Femur (tissue), 1 donor: ENCODE measurements at regions not wholly inside any gene's neighbourhood (a gene's known extent, or its start where the extent isn't known, plus 50 kb on each side); places are given as distances from the start of the nearest gene placed in this dataset.
"Not testable (repeated sequence)": the region's sequence is repeated elsewhere in the genome, so short reads cannot be mapped to it uniquely, and the experiment has no call there.

Experiments
- DNase-seq: peaks from one replicate; pipeline ENCODE4 v3.0.0-alpha.2; 2017

DNA sequence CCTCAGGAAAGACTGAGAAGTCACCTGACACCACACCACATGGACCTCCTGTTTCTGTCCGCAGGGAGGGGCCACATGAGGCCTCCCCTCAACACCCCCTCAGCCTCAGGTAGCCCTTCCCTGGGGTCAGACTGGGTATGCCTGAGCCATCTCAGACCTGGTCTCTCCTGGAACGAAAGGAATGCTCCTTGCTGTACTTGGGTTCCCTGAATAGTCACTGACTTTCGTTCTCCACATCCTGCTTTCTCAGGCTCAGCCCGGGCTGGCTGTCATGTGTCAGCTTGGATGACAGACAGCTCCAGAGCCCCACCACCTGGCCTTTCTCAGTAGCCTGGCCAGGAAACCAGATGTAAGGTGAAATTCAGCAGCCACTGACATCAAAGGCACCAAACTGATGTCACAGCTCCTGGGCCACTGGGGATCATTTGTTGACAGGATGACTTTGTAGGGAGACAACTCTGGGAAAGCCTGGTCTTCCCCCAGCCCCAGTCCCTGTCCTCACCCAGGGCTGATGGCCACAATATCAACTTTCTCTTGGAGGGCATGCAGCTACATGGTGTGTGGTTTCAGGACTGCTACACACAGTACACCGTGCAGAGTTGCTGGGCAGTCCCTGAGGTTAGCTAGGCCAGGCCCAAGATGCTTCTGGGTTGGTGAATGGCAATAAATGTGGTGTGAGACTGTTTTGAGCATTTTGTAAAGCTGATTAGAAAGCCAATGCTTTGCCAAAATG, 141.4 kb upstream of the MRPS22 start:
- DNase-seq, result no peak

DNA sequence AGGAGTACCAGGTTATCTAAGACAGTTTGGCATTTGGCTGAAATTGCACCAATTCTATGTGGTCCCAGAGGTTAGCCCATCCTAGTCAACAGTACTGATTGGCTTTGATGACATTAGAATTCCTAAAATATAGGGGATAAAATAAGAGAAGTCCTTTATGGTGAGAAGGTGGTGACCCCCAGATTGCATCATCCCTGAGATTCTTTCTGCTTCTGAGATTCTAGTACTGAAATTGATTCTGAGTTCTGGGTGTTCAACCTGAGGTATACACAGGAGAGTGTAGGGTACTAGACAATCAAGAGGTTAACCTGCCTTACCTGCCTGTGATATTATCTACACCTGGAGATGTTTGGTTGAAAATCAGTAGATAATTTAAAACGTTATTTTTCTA, 140.9 kb upstream of the MRPS22 start:
- no peak for DNase-seq

DNA sequence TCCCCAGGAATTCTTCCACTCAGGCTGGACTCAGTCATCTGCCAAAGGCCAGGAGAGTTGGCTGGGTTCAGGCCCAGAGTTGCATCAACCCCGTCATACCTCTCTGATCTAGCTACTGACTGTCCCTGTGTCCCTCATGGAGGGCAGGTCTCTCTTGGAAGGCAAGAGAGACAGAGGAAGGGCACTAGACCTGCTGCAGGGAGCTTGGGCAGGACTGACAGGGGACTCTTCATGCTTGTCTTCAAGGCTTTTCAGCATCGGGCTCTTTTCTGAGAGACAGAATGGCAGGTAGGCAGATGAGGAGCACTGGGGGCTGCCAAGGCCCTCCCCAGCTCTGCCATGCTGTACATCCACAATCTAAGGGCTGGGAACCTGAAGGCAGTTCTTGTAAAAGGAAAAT, 140.1 kb upstream of the MRPS22 start:
- DNase-seq, result no peak

DNA sequence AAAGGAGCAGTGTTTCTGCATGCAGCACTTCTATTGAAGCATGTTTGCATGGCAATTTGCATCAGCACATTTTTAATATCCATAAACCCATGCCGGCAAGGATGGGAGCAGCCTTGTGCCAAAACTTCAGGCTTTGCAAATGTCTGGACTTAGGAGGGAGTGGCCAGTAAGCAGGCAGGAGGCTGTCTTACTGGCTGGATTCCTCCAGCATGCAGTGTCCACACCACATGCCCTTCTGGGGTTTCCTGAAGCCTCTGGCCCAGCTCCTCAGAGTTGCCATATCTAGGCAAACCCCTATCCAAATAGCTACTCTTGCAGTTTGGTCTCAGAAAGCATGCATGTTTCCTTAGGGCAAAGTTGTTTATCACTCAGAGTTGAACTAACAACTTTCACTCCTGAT, 139.1 kb upstream of the MRPS22 start:
- no peak for DNase-seq

DNA sequence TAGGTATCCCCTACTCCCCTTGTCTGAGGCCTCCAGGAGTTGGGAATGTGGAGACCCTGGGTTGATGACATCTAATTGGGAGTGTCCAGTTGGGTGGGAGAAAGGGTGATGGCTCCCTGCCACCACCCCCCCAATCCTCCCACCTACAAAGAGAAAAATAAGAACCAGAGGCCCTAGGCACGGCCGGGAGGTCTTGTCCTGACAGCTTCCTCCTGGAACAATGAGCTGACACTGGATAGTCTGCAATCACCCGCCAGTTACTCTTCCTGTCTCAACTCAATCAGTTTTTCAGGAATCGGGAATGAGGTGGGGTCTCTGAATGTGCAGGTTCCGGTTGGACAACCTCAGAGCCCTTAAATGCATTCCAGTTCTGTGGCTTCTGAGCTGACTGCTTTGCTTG, 129.9 kb upstream of the MRPS22 start:
- no peak for DNase-seq

DNA sequence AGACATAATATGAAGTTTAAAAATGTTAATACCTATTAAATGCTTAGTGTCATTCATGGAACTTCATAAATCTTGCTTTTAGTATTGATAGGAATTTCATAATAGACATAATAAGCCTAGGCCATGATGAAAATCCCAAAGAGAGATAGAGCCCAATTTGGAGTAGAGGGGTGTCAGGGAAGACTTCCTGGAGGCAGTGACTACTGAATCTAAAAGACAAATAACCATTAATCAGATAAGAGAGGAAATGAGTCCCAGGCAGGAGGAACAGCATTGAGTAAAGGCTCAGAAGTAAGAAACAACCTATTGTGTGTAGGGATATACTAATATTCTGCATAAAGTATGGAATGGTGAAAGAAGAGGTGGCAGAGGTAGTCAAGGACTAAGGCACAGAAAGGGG, 126.9 kb upstream of the MRPS22 start:
- DNase-seq, result no peak

DNA sequence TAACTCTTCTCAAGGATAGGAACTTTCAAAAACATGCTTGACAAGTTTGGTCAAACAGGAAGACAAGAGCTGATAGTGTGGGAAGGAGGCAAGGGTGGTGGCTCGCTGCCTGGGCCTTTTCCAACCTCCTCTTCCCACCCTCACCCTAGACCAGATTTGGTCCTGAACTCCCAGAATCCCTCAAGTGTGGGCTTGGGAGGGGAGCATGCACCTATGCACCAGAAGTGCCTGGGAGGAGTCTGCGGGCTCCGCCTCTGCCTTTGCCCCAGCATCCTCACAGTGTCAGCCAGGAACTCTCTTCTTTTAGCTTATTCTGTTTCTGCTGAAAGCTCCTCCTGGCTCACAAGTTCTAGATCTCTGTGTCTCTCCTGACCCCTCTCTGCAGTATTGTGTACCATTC, 126.2 kb upstream of the MRPS22 start:
- DNase-seq, result no peak

DNA sequence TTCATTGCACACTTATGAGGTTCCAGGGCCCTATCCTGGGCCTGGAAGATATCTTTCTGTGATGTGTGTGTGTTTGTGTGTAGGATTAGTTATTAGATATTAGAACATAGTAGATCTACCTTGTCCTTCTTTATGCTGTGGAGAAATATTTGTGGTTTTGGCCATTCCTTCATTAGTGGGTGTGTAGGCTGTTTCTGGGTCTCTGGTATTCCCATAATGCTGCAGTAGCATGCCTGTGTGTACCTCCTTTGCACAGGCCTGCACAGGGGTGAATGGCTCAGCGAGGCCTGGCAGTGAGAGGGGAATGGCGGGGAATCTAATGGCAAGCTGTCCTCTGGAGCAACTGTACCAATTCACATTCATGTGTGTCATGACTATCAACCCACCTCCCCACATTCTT, 125.8 kb upstream of the MRPS22 start:
- DNase-seq, result no peak

DNA sequence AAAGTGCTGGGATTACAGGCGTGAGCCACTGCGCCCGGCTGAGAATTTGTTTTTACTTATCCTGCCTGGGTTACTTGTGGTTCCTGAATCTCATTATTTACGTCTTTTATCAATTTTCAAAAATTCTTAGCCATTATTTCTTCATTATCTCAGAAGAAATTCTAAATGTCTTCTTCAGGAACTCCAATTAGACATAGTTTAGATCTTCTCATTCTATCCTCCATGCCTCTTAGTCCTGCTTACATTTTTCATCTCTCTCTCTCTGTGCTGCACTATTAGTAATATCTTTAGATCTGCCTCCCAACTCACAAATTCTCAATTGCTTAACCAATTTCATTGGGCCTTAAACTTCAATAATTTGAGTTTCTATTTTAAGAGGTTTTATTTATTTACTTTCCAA, 124.4 kb upstream of the MRPS22 start:
- DNase-seq, result no peak

DNA sequence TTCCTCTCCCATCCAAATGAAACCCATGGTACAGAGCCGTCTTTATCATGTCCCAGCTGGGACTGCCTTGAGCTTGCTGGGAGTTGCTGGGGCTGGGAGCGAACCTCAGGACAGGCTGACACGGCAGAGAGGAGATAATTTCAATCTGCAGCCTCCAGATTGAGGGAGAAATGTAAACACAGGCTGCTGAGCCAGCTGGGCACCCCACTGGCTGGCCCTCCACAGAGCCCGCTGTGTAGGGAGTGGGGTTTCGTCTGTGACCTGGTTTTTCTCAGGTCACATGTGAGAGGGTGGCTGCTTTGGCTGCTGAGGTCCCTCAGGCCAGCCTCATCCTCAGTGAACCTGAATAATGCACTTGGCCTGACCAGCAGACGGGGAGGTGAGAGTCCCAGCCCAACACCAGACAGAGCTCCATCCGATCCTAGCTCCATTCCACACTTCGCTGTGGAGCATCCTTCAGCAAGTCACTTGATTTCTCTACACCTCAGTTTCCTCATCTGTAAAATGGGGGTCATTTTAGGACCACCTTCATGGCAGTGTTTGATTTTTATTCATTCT, 121.6 kb upstream of the MRPS22 start:
- no peak for DNase-seq

DNA sequence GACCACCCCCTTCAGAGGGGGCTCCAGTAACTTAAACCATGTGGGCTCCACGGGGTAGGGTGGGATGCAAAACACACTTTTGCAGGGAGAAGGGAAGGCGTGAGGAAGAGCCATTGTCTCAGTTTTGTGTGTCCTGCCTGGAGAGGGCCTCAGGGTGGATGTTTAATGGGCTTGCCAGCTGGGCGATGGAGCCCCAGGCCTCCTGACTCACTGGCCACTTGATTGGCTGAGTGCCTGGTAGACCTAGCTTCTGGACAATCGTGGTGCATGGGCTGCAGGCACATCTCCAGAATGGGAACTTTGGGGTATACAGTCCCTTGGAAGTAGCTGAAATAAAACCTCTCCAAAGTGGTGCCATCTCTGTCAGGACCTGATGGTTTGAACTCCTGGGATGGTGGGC, 118.3 kb upstream of the MRPS22 start:
- DNase-seq, result no peak

DNA sequence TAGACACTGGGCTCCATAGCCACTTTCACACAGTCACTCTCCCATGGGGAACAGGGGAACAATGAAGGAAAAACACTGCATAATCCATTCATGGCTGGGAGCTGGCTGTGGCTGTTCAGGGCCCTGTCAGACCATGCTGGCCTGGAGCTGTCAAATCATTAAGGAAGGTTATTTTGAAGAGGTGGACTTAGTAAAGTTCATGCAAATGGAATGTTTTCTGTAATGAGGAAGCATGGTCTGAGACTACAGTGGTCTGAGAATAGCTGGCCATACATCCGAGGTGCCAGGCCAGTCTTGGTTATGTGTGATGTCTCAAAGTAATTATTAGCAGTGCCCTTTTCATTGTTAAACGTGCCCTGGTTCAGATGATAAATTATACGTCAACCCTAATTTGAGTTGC, 117.1 kb upstream of the MRPS22 start:
- DNase-seq, result no peak

DNA sequence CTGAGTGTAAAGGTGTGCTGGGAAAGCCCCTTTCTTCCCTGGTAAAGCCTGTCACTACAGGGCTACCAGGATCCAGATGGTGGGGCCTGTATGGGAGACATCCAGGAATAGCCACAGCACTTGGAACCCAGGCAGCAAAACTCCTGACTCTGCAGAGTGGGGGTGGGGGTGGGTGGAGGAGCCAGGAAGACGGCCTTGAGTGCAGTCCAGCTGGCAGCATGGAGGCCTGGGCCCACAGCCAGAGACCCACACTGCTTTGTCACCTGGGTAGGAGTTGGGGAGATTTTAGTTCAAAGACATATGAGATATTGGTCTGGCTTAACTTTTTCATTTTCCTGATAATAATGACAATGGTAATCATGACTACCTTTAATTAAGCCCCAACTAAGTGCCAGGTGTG, 116.7 kb upstream of the MRPS22 start:
- DNase-seq, result no peak

DNA sequence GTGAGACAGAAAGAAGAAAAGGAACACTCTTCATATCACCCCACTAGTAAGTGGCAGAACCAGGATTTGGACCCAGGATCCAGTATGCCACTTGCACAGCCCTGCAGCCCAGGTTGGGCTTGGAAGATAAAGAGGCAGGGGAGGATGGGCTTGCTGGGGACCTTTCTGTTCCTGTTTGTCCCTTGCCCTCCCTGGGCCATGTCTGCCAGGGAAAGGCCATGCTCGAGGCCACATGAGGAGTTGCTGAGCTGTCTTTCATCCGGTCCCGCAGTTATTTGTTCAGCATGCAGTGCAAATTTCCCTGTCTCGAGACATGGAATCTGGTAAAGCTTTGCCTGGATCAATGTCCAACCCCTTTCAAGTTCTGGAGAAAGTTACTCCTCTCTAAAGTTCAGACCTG, 116.0 kb upstream of the MRPS22 start:
- no peak for DNase-seq

DNA sequence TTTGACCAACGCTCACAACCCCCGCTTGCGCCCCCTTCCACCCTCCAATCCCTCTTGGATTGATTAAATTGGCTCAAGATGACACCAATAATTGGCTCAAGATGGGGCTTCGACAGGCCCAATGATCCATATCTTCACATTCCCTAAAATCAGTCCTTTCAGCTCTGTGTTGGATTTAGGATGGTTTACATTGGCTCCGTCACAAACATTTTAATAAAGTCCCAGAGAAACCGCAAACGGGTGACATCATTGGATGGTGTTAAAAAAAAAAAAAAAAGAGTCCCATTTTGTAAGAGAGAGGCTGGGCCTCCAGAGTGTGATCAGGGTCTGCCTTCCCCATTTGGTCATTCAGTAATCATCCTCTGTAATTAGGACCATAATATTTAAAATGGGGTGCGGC, 113.4 kb upstream of the MRPS22 start:
- no peak for DNase-seq

DNA sequence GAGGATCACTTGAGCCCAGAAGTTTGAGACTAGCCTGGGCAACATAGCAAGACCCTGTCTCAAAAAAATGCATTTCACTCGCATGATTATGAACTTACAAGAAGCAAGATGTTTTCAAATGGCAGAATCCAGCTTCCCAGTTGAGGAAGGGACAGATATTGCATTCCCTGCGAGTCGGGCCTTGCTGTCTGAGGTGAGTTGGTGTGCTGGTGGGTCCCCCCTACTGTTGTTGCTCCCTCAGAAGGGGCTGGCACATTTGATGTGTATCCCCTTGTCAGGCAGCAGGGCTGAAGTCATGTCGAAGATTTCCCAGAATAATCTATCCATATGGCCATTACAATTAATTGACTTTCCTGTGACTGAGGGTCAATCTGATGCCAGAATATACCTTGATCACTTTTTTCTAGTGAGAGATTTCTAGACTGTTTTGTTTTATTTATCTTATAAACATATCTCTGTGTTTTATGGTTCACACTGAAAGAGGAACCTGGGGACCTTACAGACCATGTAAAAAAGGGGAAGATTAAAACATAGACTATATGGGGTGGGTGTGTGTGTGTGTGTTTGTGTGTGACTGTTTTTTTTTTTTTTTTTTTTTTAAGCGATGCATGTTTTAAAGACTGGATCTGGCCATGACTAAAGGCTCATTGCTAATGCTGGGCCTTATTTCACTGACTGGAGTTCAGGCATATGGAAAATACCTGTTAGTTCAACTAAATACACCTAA, 112.1 kb upstream of the MRPS22 start:
- no peak for DNase-seq

DNA sequence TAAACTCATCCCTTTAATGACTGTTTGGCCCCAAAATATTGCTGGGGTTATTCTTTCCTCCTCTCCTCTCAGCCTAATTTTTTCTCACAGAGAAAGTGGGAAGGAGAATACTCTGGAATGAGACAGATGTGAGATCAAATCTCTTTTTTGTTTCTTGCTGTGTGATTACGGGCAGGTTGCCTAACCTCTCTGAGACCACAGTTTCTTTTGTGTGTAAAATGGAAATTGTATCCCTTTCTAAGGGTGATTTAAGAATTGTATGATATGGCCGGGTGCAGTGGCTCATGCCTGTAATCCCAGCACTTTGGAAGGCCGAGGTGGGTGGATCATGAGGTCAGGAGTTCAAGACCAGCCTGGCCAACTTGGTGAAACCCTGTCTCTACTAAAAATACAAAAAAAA, 111.5 kb upstream of the MRPS22 start:
- DNase-seq, result not testable (repeated sequence)

DNA sequence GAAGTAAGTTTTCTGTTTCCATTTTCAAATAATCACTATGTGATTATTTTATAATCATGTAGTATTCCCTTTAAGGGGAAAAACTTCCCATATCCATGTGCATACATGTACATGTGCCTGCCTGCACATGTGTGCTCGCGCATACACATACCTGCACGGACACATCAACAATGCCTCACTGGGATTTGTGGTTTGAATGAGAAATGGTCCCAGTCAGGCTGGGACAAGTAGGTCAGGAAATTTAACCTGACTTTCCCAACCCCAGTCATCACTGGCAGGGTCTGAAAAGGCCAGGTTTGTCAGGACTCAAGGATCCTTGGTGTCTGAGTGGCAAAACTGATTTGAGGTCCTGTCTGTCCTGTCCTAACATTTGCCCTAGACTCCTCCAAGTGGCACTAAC, 109.3 kb upstream of the MRPS22 start:
- DNase-seq, result no peak

DNA sequence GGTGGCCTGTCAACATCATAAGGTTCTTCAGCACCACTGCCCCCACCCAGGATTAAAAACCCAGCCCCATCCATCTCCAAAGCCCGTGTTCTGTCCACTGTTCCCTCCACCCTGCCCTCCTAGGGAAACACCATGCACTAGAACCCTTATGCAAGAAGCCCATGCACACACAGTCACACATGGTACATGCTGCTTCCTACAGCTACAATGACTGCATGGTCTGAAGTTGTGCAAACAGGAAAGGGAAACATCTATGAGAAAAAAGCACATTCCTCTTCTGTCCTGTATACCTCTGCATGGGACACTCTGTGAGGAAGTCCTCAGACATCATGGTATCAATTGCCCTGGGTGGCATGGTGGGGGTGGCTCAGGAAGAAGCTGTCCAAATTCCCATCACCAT, 108.6 kb upstream of the MRPS22 start:
- DNase-seq, result no peak

DNA sequence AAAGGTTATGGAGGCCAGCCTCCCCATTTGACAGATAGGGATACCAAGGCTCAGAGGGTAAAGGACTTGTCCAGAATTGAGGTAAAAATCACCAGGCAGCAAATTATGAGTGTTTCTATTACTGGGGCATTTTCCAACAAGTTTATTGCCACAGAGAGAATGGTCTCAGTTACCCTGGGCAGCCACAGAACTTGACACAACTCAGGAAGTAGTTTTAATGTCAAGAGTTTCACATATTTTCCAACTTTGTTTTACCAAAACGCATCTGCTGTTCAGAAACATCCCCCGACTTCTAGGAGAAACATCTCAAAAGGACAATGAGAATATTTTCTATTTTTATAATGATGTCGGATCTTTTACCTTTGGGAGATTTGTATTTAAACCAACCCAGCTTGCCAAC, 107.5 kb upstream of the MRPS22 start:
- no peak for DNase-seq

DNA sequence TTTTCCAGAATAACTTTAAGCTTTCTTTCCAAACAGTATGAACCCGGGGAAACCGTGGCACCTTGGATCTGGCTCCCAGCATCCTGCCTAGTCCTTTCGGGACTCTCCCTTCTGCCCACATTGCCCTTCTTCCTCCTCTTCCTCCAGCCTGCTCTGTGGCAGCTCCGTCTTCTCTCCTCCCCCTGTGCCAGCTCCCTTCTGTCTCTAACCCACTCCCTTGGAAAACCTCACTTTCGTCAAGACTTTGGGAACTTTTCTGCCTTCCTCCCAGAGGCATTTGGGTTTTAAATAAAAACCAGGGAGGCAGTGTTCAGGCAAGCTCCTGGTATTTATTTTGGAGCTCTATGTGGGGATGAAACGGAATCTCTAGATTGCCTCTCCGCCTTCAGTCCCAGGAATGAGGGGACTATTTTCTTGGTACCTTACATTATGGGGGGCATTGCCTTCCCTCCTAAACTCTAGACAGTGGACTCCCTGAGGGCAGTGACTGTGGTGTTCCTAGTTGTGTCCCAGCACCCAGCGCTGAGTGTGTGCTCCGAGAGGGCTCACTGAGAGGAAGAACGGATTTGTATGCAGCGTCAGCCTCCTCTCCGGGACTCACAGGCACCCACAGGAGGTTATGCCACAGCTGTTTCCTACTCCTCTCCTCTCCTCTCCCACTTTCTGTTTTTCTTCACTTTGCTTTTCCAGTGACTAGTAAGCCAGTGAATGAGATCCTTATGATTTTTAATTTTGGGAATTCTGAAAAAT, 105.4 kb upstream of the MRPS22 start:
- DNase-seq, result no peak

DNA sequence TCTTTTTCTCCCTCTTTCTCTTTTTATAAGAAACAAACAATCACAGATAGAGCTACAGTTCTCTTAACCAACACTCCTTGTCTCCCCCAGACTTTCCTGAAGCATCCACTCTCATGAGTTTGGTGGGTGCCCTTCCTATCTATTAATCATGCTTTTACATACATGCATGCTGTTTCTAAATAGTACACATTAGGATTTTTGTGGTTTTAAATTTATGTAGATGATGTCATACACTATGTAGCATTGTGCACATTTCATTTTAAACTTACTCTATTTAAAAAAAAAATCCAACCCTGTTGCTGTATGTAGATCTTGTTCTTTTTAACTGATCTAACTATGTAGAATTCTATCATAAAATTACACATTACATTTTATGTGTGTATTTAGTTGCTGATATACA, 104.3 kb upstream of the MRPS22 start:
- DNase-seq, result no peak

DNA sequence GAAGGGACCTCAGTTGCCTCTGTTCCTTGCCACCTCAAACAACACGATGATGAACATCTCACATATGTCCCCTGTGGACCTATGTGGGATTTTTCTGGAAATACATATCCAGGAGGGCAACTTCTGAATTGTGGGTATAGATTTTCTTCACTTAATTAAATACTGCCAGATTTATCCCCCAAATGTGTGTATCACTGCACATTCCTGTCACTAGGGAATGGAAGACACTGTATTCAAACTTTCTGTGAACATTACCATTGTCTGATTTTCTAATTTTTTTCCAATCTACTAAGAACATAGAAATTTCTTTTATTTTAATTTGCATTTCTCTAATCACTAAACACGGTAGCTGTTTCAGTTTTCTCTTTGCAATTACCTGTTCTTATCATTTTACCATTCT, 102.0 kb upstream of the MRPS22 start:
- no peak for DNase-seq

DNA sequence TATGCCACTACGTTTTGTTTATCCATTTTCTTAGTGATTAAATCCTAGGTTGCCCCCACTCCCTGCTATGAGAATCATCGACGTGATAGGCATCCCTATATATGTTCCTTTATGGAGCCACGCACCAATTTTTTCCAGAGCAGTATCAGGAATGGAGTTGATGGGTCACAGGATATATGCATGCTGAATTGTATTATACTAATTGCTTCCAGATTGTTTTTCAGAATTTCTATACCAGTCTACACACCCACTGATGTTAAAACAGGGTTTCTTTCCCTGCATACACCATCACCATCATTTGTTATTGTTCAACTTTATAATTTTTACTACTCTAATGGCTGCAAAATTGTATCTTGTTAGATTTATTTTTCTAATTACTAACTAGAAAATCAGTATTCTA, 100.1 kb upstream of the MRPS22 start:
- no peak for DNase-seq
